A549 (cell line): ENCODE measurements at regions not wholly inside any gene's neighbourhood (a gene's known extent, or its start where the extent isn't known, plus 50 kb on each side); places are given as distances from the start of the nearest gene placed in this dataset.

Experiments
- ATAC-seq, 2 experiments: fragments of 200-7000 bp in 1 of 2; fragments of >200 bp in 1 of 2; cut with Nextera tagmentation in 1 of 2; cut with Tn5 transposase in 1 of 2; 3 replicates each; pipeline versions ENCODE4 v1.8.0 to v1.9.1; 2018 to 2020; ENCODE audit warnings: mild to moderate bottlenecking in 1 of 2, moderate library complexity in 1 of 2
- CTCF ChIA-PET: fragments of 300-600 bp; sonication (Branson Sonifier 250); formaldehyde crosslinking; extraction: SDS; loops from one replicate; lab custom pipeline; 2021; ENCODE audit warnings: antibody characterized with exemption, inconsistent platforms; lab: Yijun Ruan, JAX
- POLR2A ChIA-PET: fragments of 350-600 bp; formaldehyde crosslinking; extraction: SDS; loops from one replicate; lab custom pipeline; 2021; ENCODE audit warnings: antibody characterized with exemption, inconsistent platforms; lab: Yijun Ruan, JAX
- DNase-seq, 2 experiments: peaks; one replicate each; pipeline versions ENCODE4 v3.0.0 to v3.0.0-alpha.2; 2011 to 2016; ENCODE audit warnings: low read depth in 1 of 2, low spot score in 1 of 2
- FAIRE-seq: peaks from 2 replicates; lab custom pipeline; 2011; peaks lifted over from hg19 to GRCh38; lab: Jason Lieb, UNC
- H3K27ac ChIP-seq, 2 experiments: fragments of >200 bp; sonication (Bioruptor Twin); formaldehyde crosslinking; 3 replicates each; pipeline ENCODE4 v1.5.1; 2016 to 2017
- H3K4me1 ChIP-seq: fragments of >200 bp; sonication (Bioruptor Twin); formaldehyde crosslinking; 3 replicates; pipeline ENCODE4 v1.6.1; 2016
- H3K4me2 ChIP-seq: fragments of >200 bp; sonication (Bioruptor Twin); formaldehyde crosslinking; 3 replicates; pipeline ENCODE4 v1.6.1; 2016
- H3K4me3 ChIP-seq: fragments of >200 bp; sonication (Bioruptor Twin); formaldehyde crosslinking; 3 replicates; pipeline ENCODE4 v1.5.1; 2016
- H3K9me3 ChIP-seq: fragments of >200 bp; sonication (Bioruptor Twin); formaldehyde crosslinking; 3 replicates; pipeline ENCODE4 v1.6.1; 2016
- BHLHE40 ChIP-seq: IDR thresholded peaks from 2 replicates; pipeline ENCODE4 v1.6.1; 2012; ENCODE audit warnings: low read depth, low read length, inconsistent platforms
- CBX8 ChIP-seq: fragments of 200-600 bp; sonication (generic); IDR thresholded peaks from 2 replicates; pipeline ENCODE4 v1.6.1; 2016
- CHD2 ChIP-seq: fragments of 150-350 bp; IDR thresholded peaks from 2 replicates; pipeline ENCODE4 v1.6.1; 2014; ENCODE audit warnings: low read length; ENCODE audit not compliant: partially characterized antibody
- CHD4 ChIP-seq: fragments of 200-600 bp; sonication (generic); IDR thresholded peaks from 2 replicates; pipeline ENCODE4 v1.6.1; 2016; ENCODE audit warnings: antibody characterized with exemption, mild to moderate bottlenecking, borderline replicate concordance
- EHF ChIP-seq: fragments of 250-450 bp; sonication (Bioruptor Pico); IDR thresholded peaks from 2 replicates; pipeline ENCODE4 v1.5.0; 2020; ENCODE audit warnings: mild to moderate bottlenecking
- EHMT2 ChIP-seq: fragments of 200-600 bp; sonication (generic); IDR thresholded peaks from 2 replicates; pipeline ENCODE4 v1.6.1; 2016; ENCODE audit warnings: antibody characterized with exemption, low read depth, mild to moderate bottlenecking, moderate library complexity
- EP300 ChIP-seq, 2 experiments: fragments of >200 bp; sonication (Bioruptor Twin); formaldehyde crosslinking; IDR thresholded peaks; 2 replicates in 1 of 2; 3 replicates in 1 of 2; pipeline ENCODE4 v1.6.1; 2016 to 2017
- ESRRA ChIP-seq: fragments of 150-350 bp; IDR thresholded peaks from 2 replicates; pipeline ENCODE4 v1.6.1; 2014; ENCODE audit warnings: mild to moderate bottlenecking, low read length, borderline replicate concordance
- FOSB ChIP-seq: fragments of 250-450 bp; sonication (Bioruptor Pico); IDR thresholded peaks from 2 replicates; pipeline ENCODE4 v1.5.0; 2020; ENCODE audit warnings: mild to moderate bottlenecking, moderate library complexity
- FOSL2 ChIP-seq, 2 experiments: fragments of 450-650 bp in 1 of 2; fragments of >200 bp in 1 of 2; sonication (Bioruptor Twin) in 1 of 2; formaldehyde crosslinking; IDR thresholded peaks; 2 replicates each; pipeline versions ENCODE4 v1.5.0 to v1.6.1; 2016 to 2020; ENCODE audit warnings: mild to moderate bottlenecking in 1 of 2, moderate library complexity in 1 of 2
- GATA3 ChIP-seq: IDR thresholded peaks from 2 replicates; pipeline ENCODE4 v1.6.1; 2012; ENCODE audit warnings: borderline replicate concordance
- HDAC2 ChIP-seq: fragments of 200-600 bp; sonication (generic); IDR thresholded peaks from 2 replicates; pipeline ENCODE4 v1.6.1; 2016
- HOXA7 ChIP-seq: fragments of 250-450 bp; sonication (Bioruptor Pico); IDR thresholded peaks from 2 replicates; pipeline ENCODE4 v1.5.0; 2020; ENCODE audit warnings: mild to moderate bottlenecking, moderate library complexity
- JUN ChIP-seq, 2 experiments: fragments of >200 bp; sonication (Bioruptor Twin); formaldehyde crosslinking; IDR thresholded peaks; 2 replicates in 1 of 2; 3 replicates in 1 of 2; pipeline ENCODE4 v1.6.1; 2016 to 2017
- JUNB ChIP-seq: fragments of >200 bp; sonication (Bioruptor Twin); formaldehyde crosslinking; IDR thresholded peaks from 2 replicates; pipeline ENCODE4 v1.6.1; 2016
- KDM5A ChIP-seq: fragments of 200-600 bp; sonication (generic); IDR thresholded peaks from 2 replicates; pipeline ENCODE4 v1.6.1; 2016; ENCODE audit warnings: antibody characterized with exemption, mild to moderate bottlenecking
- MAFK ChIP-seq: fragments of 450-650 bp; IDR thresholded peaks from 2 replicates; pipeline ENCODE4 v1.6.1; 2014; ENCODE audit not compliant: partially characterized antibody
- MAX ChIP-seq: IDR thresholded peaks from 2 replicates; pipeline ENCODE4 v1.6.1; 2012
- MAZ ChIP-seq: fragments of 150-350 bp; IDR thresholded peaks from 2 replicates; pipeline ENCODE4 v1.6.1; 2014; ENCODE audit warnings: antibody characterized with exemption, low read depth, low read length, borderline replicate concordance
- NR3C1 ChIP-seq: fragments of >200 bp; sonication (Bioruptor Twin); formaldehyde crosslinking; IDR thresholded peaks from 3 replicates; pipeline ENCODE4 v1.6.1; 2017
- PBX3 ChIP-seq: IDR thresholded peaks from 2 replicates; pipeline ENCODE4 v1.6.1; 2012
- PHF8 ChIP-seq: fragments of 200-600 bp; sonication (generic); IDR thresholded peaks from 2 replicates; pipeline ENCODE4 v1.6.1; 2016; ENCODE audit warnings: low read depth, mild to moderate bottlenecking, antibody characterized with exemption, moderate library complexity, borderline replicate concordance
- POLR2A ChIP-seq: IDR thresholded peaks from 2 replicates; pipeline ENCODE4 v1.6.1; 2012; ENCODE audit warnings: mild to moderate bottlenecking, low read length
- RAD21 ChIP-seq, 2 experiments: fragments of >200 bp in 1 of 2; sonication (Bioruptor Twin) in 1 of 2; formaldehyde crosslinking in 1 of 2; IDR thresholded peaks in 1 of 2; conservative IDR thresholded peaks in 1 of 2; 2 replicates in 1 of 2; 3 replicates in 1 of 2; pipeline ENCODE4 v1.6.1; 2012 to 2018; ENCODE audit warnings: inconsistent platforms in 1 of 2
- RCOR1 ChIP-seq: fragments of 150-350 bp; IDR thresholded peaks from 2 replicates; pipeline ENCODE4 v1.6.1; 2014; ENCODE audit warnings: antibody characterized with exemption, low read length, low read depth
- TFCP2L1 ChIP-seq: fragments of 250-450 bp; sonication (Bioruptor Pico); IDR thresholded peaks from 2 replicates; pipeline ENCODE4 v1.5.0; 2021; ENCODE audit warnings: mild to moderate bottlenecking
- TP53 ChIP-seq: fragments of 250-450 bp; sonication (Bioruptor Pico); IDR thresholded peaks from 2 replicates; pipeline ENCODE4 v1.5.0; 2021; ENCODE audit warnings: mild to moderate bottlenecking, moderate library complexity
- ZC3H11A ChIP-seq: fragments of 450-650 bp; IDR thresholded peaks from 2 replicates; pipeline ENCODE4 v1.6.1; 2014; ENCODE audit warnings: antibody characterized with exemption, mild to moderate bottlenecking
- ZFP36 ChIP-seq: fragments of 450-650 bp; IDR thresholded peaks from 2 replicates; pipeline ENCODE4 v1.6.1; 2014; ENCODE audit warnings: borderline replicate concordance; ENCODE audit not compliant: partially characterized antibody
- ZSCAN20 ChIP-seq: fragments of 250-450 bp; sonication (Bioruptor Pico); IDR thresholded peaks from 2 replicates; pipeline ENCODE4 v1.8.0; 2022; ENCODE audit warnings: mild to moderate bottlenecking, moderate library complexity
- WGBS: methylation state at CpG from one replicate; pipeline ENCODE4 v1.1.6; 2017; ENCODE audit errors: missing lambda C conversion rate; 5-methylcytosine and 5-hydroxymethylcytosine counted together
- TF ChIP-seq, protein P1 (sequence below): fragments of 200-600 bp; sonication (generic); IDR thresholded peaks from 2 replicates; pipeline ENCODE4 v1.6.1; 2016; ENCODE audit warnings: antibody characterized with exemption, mild to moderate bottlenecking, moderate library complexity
- TF ChIP-seq, protein P2 (sequence below): fragments of >200 bp; sonication (Bioruptor Twin); formaldehyde crosslinking; IDR thresholded peaks from 3 replicates; pipeline ENCODE4 v1.6.1; 2016

DNA sequence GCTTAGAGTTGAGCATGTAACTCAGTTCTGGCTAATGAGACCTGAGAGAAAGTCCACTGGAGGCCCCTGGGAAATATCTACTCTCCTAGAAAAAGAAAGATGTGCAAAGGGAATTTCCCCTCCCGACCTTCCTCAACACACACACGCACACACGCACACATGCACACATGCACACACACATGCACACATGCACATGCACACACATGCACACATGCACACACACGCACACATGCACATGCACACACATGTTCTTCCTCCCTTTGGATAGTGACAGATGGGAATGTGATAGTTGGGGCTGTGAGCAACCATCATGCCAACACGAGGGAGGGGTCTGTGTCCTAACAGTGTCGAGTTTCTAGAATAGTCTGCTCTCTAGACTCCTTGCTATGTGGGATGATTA is 148.2 kb upstream of the EGFLAM start:
- Histone ChIP-seq H3K27ac (no peak overlapping the region), H3K4me3 (no peak overlapping the region), H3K4me2 (no peak overlapping the region), H3K4me1 (no peaks in the 10 kb centered on the region), H3K9me3 (no peaks in the 10 kb centered on the region)
- WGBS: 11% methylated on average over 6 of the region's 6 CpGs
- CTCF ChIA-PET: no interaction called here
- DNase-seq: no peak
- ATAC-seq: no peak
- no peak for FAIRE-seq
- TF ChIP-seq, protein P1, sequence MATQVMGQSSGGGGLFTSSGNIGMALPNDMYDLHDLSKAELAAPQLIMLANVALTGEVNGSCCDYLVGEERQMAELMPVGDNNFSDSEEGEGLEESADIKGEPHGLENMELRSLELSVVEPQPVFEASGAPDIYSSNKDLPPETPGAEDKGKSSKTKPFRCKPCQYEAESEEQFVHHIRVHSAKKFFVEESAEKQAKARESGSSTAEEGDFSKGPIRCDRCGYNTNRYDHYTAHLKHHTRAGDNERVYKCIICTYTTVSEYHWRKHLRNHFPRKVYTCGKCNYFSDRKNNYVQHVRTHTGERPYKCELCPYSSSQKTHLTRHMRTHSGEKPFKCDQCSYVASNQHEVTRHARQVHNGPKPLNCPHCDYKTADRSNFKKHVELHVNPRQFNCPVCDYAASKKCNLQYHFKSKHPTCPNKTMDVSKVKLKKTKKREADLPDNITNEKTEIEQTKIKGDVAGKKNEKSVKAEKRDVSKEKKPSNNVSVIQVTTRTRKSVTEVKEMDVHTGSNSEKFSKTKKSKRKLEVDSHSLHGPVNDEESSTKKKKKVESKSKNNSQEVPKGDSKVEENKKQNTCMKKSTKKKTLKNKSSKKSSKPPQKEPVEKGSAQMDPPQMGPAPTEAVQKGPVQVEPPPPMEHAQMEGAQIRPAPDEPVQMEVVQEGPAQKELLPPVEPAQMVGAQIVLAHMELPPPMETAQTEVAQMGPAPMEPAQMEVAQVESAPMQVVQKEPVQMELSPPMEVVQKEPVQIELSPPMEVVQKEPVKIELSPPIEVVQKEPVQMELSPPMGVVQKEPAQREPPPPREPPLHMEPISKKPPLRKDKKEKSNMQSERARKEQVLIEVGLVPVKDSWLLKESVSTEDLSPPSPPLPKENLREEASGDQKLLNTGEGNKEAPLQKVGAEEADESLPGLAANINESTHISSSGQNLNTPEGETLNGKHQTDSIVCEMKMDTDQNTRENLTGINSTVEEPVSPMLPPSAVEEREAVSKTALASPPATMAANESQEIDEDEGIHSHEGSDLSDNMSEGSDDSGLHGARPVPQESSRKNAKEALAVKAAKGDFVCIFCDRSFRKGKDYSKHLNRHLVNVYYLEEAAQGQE: no peak
- TF ChIP-seq ESRRA (no peak), MAX (no peak), CHD4 (no peak), ZFP36 (no peak), EHF (CRISPR knock-in tag) (no peak), RCOR1 (no peak), JUN (IDR thresholded peaks at IDR 0.05) (no peak), PHF8 (no peak), ZC3H11A (no peak), EHMT2 (no peak), CHD2 (no peak), JUNB (no peak), EP300 (IDR thresholded peaks at IDR 0.05) (no peak), PBX3 (no peak), HDAC2 (no peak), GATA3 (no peak), FOSB (CRISPR knock-in tag) (no peak), KDM5A (no peak), CBX8 (no peak)
- POLR2A ChIA-PET: no interaction called here

- no peak overlapping the region for H3K4me3 ChIP-seq
- FAIRE-seq: no peak
- WGBS: 28% methylated on average over 6 of the region's 6 CpGs
- DNase-seq: no peak
- H3K9me3 ChIP-seq: no peaks in the 10 kb centered on the region
- ATAC-seq: no peak
- POLR2A ChIA-PET: no interaction called here
- CTCF ChIA-PET: interaction anchor here (1.1 to 1.3 kb wide), 2 partner anchors 27 to 28 kb away, joined by 3 to 4 read pairs; no protein-coding TSS in a partner anchor
- no peak overlapping the region for H3K27ac ChIP-seq
- no peaks in the 10 kb centered on the region for H3K4me1 ChIP-seq
- H3K4me2 ChIP-seq: no peak overlapping the region
- TF ChIP-seq, protein P1: no peak
- no peak for TF ChIP-seq ZSCAN20 (CRISPR knock-in tag)
- no peak for TF ChIP-seq NR3C1
- no peak for TF ChIP-seq POLR2A
- TF ChIP-seq BHLHE40: no peak
- no peak for TF ChIP-seq TP53 (CRISPR knock-in tag)
- no peak for TF ChIP-seq RAD21 (conservative IDR thresholded peaks at IDR 0.05 in 1 of 2, IDR thresholded peaks at IDR 0.05 in 1 of 2)
- no peak for TF ChIP-seq TFCP2L1
- TF ChIP-seq FOSB (CRISPR knock-in tag): no peak
- no peak for TF ChIP-seq HOXA7 (CRISPR knock-in tag)
- TF ChIP-seq FOSL2 (IDR thresholded peaks at IDR 0.05): no peak
- TF ChIP-seq FOSL2 (CRISPR knock-in tag; IDR thresholded peaks at IDR 0.05): no peak
- TF ChIP-seq, protein P2, sequence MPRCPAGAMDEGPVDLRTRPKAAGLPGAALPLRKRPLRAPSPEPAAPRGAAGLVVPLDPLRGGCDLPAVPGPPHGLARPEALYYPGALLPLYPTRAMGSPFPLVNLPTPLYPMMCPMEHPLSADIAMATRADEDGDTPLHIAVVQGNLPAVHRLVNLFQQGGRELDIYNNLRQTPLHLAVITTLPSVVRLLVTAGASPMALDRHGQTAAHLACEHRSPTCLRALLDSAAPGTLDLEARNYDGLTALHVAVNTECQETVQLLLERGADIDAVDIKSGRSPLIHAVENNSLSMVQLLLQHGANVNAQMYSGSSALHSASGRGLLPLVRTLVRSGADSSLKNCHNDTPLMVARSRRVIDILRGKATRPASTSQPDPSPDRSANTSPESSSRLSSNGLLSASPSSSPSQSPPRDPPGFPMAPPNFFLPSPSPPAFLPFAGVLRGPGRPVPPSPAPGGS: no peak
- no peak for TF ChIP-seq EHF (CRISPR knock-in tag)
- TF ChIP-seq MAFK: no peak
- TF ChIP-seq MAZ: no peak
Measured at GRCh38 chr5:38107096-38107495, 151.3 kb upstream of the EGFLAM start.
